Esophagus squamous epithelium (tissue), 4 donors: ENCODE measurements at regions not wholly inside any gene's neighbourhood (a gene's known extent, or its start where the extent isn't known, plus 50 kb on each side); places are given as distances from the start of the nearest gene placed in this dataset.

Source experiments
- POLR2A ChIP-seq, 4 donors: fragments of 450-650 bp; IDR thresholded peaks; one replicate each; pipeline ENCODE4 v1.6.1; 2017; ENCODE audit warnings: antibody characterized with exemption in 4 of 4, mild to moderate bottlenecking in 4 of 4, moderate library complexity in 3 of 4
- TF ChIP-seq, protein P1 (sequence below), 6 experiments: fragments of 450-650 bp in 4 of 6; fragments of 200-600 bp in 2 of 6; sonication (generic) in 2 of 6; IDR thresholded peaks; one replicate each; pipeline ENCODE4 v1.5.1; 2016 to 2019; ENCODE audit warnings: antibody characterized with exemption in 6 of 6, mild to moderate bottlenecking in 4 of 6, moderate library complexity in 4 of 6

DNA sequence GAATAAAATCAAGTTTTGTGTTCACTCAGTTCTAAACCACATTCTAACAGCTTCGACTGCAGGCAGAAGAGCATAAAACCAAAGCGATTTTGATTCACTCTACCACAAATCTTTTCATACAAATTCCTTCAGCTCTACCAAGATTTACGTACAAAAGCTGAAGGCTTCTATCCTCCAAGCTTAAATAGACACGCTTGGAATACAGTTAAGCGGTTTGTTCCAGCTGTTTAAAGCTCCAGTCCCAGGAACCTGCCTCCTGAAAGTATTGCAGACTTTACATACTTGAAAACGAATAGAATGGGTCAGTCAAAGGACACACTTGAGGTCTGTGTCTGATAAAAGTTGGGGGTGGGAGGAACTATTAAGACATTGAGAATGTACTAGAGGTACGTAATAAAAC, 102.9 kb downstream of the MPP7 start:
- TF ChIP-seq, protein P1, sequence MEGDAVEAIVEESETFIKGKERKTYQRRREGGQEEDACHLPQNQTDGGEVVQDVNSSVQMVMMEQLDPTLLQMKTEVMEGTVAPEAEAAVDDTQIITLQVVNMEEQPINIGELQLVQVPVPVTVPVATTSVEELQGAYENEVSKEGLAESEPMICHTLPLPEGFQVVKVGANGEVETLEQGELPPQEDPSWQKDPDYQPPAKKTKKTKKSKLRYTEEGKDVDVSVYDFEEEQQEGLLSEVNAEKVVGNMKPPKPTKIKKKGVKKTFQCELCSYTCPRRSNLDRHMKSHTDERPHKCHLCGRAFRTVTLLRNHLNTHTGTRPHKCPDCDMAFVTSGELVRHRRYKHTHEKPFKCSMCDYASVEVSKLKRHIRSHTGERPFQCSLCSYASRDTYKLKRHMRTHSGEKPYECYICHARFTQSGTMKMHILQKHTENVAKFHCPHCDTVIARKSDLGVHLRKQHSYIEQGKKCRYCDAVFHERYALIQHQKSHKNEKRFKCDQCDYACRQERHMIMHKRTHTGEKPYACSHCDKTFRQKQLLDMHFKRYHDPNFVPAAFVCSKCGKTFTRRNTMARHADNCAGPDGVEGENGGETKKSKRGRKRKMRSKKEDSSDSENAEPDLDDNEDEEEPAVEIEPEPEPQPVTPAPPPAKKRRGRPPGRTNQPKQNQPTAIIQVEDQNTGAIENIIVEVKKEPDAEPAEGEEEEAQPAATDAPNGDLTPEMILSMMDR (IDR thresholded peaks at IDR 0.05), result no peak
- TF ChIP-seq POLR2A (IDR thresholded peaks at IDR 0.05), result no peak
